BLaER1 (cell line): ENCODE measurements at regions not wholly inside any gene's neighbourhood (a gene's known extent, or its start where the extent isn't known, plus 50 kb on each side); places are given as distances from the start of the nearest gene placed in this dataset.

Experiments
- H3K27ac ChIP-seq: shearing (Covaris generic); formaldehyde crosslinking; 2 replicates; pipeline ENCODE4 v1.8.1; 2022
- H3K27me3 ChIP-seq: shearing (Covaris generic); formaldehyde crosslinking; 2 replicates; pipeline ENCODE4 v1.8.1; 2022
- H3K36me3 ChIP-seq: shearing (Covaris generic); formaldehyde crosslinking; 2 replicates; pipeline ENCODE4 v1.8.1; 2022
- H3K4me1 ChIP-seq: shearing (Covaris generic); formaldehyde crosslinking; 2 replicates; pipeline ENCODE4 v1.8.1; 2022
- H3K4me2 ChIP-seq: shearing (Covaris generic); formaldehyde crosslinking; 2 replicates; pipeline ENCODE4 v1.8.1; 2022
- H3K4me3 ChIP-seq: shearing (Covaris generic); formaldehyde crosslinking; 2 replicates; pipeline ENCODE4 v1.8.1; 2022
- H3K9ac ChIP-seq: shearing (Covaris generic); formaldehyde crosslinking; 2 replicates; pipeline ENCODE4 v1.8.1; 2022
- H3K9me3 ChIP-seq: shearing (Covaris generic); formaldehyde crosslinking; 2 replicates; pipeline ENCODE4 v1.8.1; 2022
- H4K20me1 ChIP-seq: shearing (Covaris generic); formaldehyde crosslinking; 2 replicates; pipeline ENCODE4 v1.8.1; 2022
- Cebpa-rat ChIP-seq: shearing (Covaris generic); IDR thresholded peaks from 2 replicates; pipeline ENCODE4 v1.8.1; 2022

GRCh38 chr5:98504505-98504904 lies 269.0 kb upstream of the RGMB start:
- Histone ChIP-seq H3K9me3 (no peaks in the 10 kb centered on the region), H3K27me3 (no peaks in the 10 kb centered on the region), H3K4me3 (no peak overlapping the region), H3K4me2 (no peak overlapping the region), H3K27ac (no peak overlapping the region), H3K9ac (no peak overlapping the region), H4K20me1 (no peaks in the 10 kb centered on the region), H3K36me3 (no peaks in the 10 kb centered on the region), H3K4me1 (no peaks in the 10 kb centered on the region)
- TF ChIP-seq Cebpa-rat: no peak

- H3K27ac ChIP-seq: no peak overlapping the region
- no peak overlapping the region for H3K4me2 ChIP-seq
- H3K4me1 ChIP-seq: no peaks in the 10 kb centered on the region
These were observed 263.1 kb upstream of the RGMB start for GRCh38 chr5:98510143-98510985.

GRCh38 chr5:98513380-98513779 lies 260.1 kb upstream of the RGMB start:
- no peaks in the 10 kb centered on the region for H3K27me3 ChIP-seq
- no peaks in the 10 kb centered on the region for H3K4me1 ChIP-seq
- H4K20me1 ChIP-seq: no peaks in the 10 kb centered on the region
- H3K27ac ChIP-seq: no peak overlapping the region
- H3K36me3 ChIP-seq: no peaks in the 10 kb centered on the region
- no peak for TF ChIP-seq Cebpa-rat
- H3K9ac ChIP-seq: no peak overlapping the region
- H3K4me3 ChIP-seq: no peak overlapping the region
- H3K9me3 ChIP-seq: no peaks in the 10 kb centered on the region
- no peak overlapping the region for H3K4me2 ChIP-seq

More at GRCh38 chr5:98510143-98510985, 263.1 kb upstream of the RGMB start:
- no peaks in the 10 kb centered on the region for H3K36me3 ChIP-seq
- TF ChIP-seq Cebpa-rat: no peak
- no peaks in the 10 kb centered on the region for H3K27me3 ChIP-seq
- H3K9me3 ChIP-seq: no peaks in the 10 kb centered on the region
- no peaks in the 10 kb centered on the region for H4K20me1 ChIP-seq
- H3K4me3 ChIP-seq: no peak overlapping the region
- H3K9ac ChIP-seq: no peak overlapping the region

GRCh38 chr5:98514215-98514614 lies 259.2 kb upstream of the RGMB start:
- TF ChIP-seq Cebpa-rat: no peak
- H3K27ac ChIP-seq: no peak overlapping the region
- no peak overlapping the region for H3K4me3 ChIP-seq
- no peaks in the 10 kb centered on the region for H3K27me3 ChIP-seq
- no peak overlapping the region for H3K4me2 ChIP-seq
- no peaks in the 10 kb centered on the region for H3K9me3 ChIP-seq
- H3K9ac ChIP-seq: no peak overlapping the region
- H3K36me3 ChIP-seq: no peaks in the 10 kb centered on the region
- H4K20me1 ChIP-seq: no peaks in the 10 kb centered on the region
- no peaks in the 10 kb centered on the region for H3K4me1 ChIP-seq

GRCh38 chr5:98516701-98517100 lies 256.8 kb upstream of the RGMB start:
- no peaks in the 10 kb centered on the region for H3K36me3 ChIP-seq
- H3K9ac ChIP-seq: no peak overlapping the region
- no peaks in the 10 kb centered on the region for H3K27me3 ChIP-seq
- H4K20me1 ChIP-seq: no peaks in the 10 kb centered on the region
- no peak overlapping the region for H3K4me3 ChIP-seq
- no peaks in the 10 kb centered on the region for H3K4me1 ChIP-seq
- no peak for TF ChIP-seq Cebpa-rat
- H3K27ac ChIP-seq: no peak overlapping the region
- H3K9me3 ChIP-seq: no peaks in the 10 kb centered on the region
- no peak overlapping the region for H3K4me2 ChIP-seq

- no peak overlapping the region for H3K4me3 ChIP-seq
- no peak overlapping the region for H3K4me2 ChIP-seq
These were observed 255.7 kb upstream of the RGMB start for GRCh38 chr5:98517560-98518366.

GRCh38 chr5:98518754-98519153 lies 254.7 kb upstream of the RGMB start:
- no peaks in the 10 kb centered on the region for H4K20me1 ChIP-seq
- no peaks in the 10 kb centered on the region for H3K4me1 ChIP-seq
- no peak for TF ChIP-seq Cebpa-rat
- H3K4me2 ChIP-seq: no peak overlapping the region
- H3K36me3 ChIP-seq: no peaks in the 10 kb centered on the region
- H3K4me3 ChIP-seq: no peak overlapping the region
- no peaks in the 10 kb centered on the region for H3K27me3 ChIP-seq
- H3K9me3 ChIP-seq: no peaks in the 10 kb centered on the region
- H3K27ac ChIP-seq: no peak overlapping the region
- no peak overlapping the region for H3K9ac ChIP-seq

More at GRCh38 chr5:98517560-98518366, 255.7 kb upstream of the RGMB start:
- TF ChIP-seq Cebpa-rat: no peak
- Histone ChIP-seq H3K4me1 (no peaks in the 10 kb centered on the region), H4K20me1 (no peaks in the 10 kb centered on the region), H3K9me3 (no peaks in the 10 kb centered on the region), H3K27me3 (no peaks in the 10 kb centered on the region), H3K27ac (no peak overlapping the region), H3K36me3 (no peaks in the 10 kb centered on the region), H3K9ac (no peak overlapping the region)

- Histone ChIP-seq H3K36me3 (no peaks in the 10 kb centered on the region), H3K4me3 (no peak overlapping the region), H3K9ac (no peak overlapping the region), H3K27ac (no peak overlapping the region), H3K4me2 (no peak overlapping the region), H3K4me1 (no peaks in the 10 kb centered on the region), H3K9me3 (no peaks in the 10 kb centered on the region), H3K27me3 (no peaks in the 10 kb centered on the region), H4K20me1 (no peaks in the 10 kb centered on the region)
- no peak for TF ChIP-seq Cebpa-rat
These were observed 253.9 kb upstream of the RGMB start for GRCh38 chr5:98519571-98519970.

- H4K20me1 ChIP-seq: no peaks in the 10 kb centered on the region
- no peaks in the 10 kb centered on the region for H3K36me3 ChIP-seq
- H3K4me1 ChIP-seq: no peaks in the 10 kb centered on the region
- no peaks in the 10 kb centered on the region for H3K9me3 ChIP-seq
- H3K27me3 ChIP-seq: no peaks in the 10 kb centered on the region
- TF ChIP-seq Cebpa-rat: no peak
- H3K4me2 ChIP-seq: no peak overlapping the region
- no peak overlapping the region for H3K27ac ChIP-seq
- no peak overlapping the region for H3K9ac ChIP-seq
- no peak overlapping the region for H3K4me3 ChIP-seq
These were observed 251.6 kb upstream of the RGMB start for GRCh38 chr5:98521821-98522220.

GRCh38 chr5:98524773-98525172 lies 248.7 kb upstream of the RGMB start:
- Histone ChIP-seq H3K27ac (no peak overlapping the region), H3K27me3 (no peaks in the 10 kb centered on the region), H3K4me1 (no peaks in the 10 kb centered on the region), H3K4me3 (no peak overlapping the region), H3K4me2 (no peak overlapping the region), H3K9ac (no peak overlapping the region), H3K9me3 (no peaks in the 10 kb centered on the region), H4K20me1 (no peaks in the 10 kb centered on the region), H3K36me3 (no peaks in the 10 kb centered on the region)
- TF ChIP-seq Cebpa-rat: no peak
